ENCODE measurements at regions not wholly inside any gene's neighbourhood (a gene's known extent, or its start where the extent isn't known, plus 50 kb on each side); places are given as distances from the start of the nearest gene placed in this dataset.

- intact Hi-C loops (cut with micrococcal nuclease; ENCODE audit: unreplicated experiment) = no loop called here
- Histone ChIP-seq H3K4me3 (ENCODE audit: low read depth, low read length) (no peak overlapping the region), H3K36me3 (ENCODE audit: control insufficient read depth, insufficient read depth, low read length) (no peaks in the 10 kb centered on the region), H3K27me3 (replicated peaks; ENCODE audit: control insufficient read depth, insufficient read depth, low read length) (no peaks in the 10 kb centered on the region), H3K4me1 (peaks cover 30% of the 10 kb centered on the region), H3K9me3 (peaks cover 22% of the 10 kb centered on the region)
- H3K9me3 Mint-ChIP-seq (ENCODE audit: unreplicated experiment) = no peaks in the 10 kb centered on the region
- CTCF ChIA-PET = no interaction called here
- no peaks in the 10 kb centered on the region for H3K36me3 Mint-ChIP-seq (ENCODE audit: insufficient read depth, unreplicated experiment)
- no peak for DNase-seq
- POLR2A ChIA-PET = no interaction called here
- no TSS peak for BruUV-seq (replicated peaks)
- peaks cover 21% of the 10 kb centered on the region for H3K4me1 Mint-ChIP-seq (ENCODE audit: low read depth, unreplicated experiment)
- H3K27me3 Mint-ChIP-seq (ENCODE audit: insufficient read depth, unreplicated experiment) = no peaks in the 10 kb centered on the region
- no peak overlapping the region for H3K4me3 Mint-ChIP-seq (ENCODE audit: unreplicated experiment)
- no peak for TF ChIP-seq CTCF (IDR thresholded peaks at IDR 0.05; ENCODE audit: insufficient read depth in 1 of 2, low read depth in 1 of 2, low read length in 1 of 2, severe bottlenecking in 1 of 2, unreplicated experiment in 1 of 2)
- no peak overlapping the region for H3K27ac Mint-ChIP-seq (ENCODE audit: unreplicated experiment)
These were observed 105.5 kb upstream of the ARHGAP5 start for GRCh38 chr14:31971612-31972011.

- H3K27ac Mint-ChIP-seq (ENCODE audit: unreplicated experiment) = no peak overlapping the region
- CTCF ChIA-PET = no interaction called here
These were observed 100.0 kb upstream of the ARHGAP5 start for GRCh38 chr14:31977001-31977556.

GRCh38 chr14:31978423-31978822 lies 98.7 kb upstream of the ARHGAP5 start:
- DNase-seq = no peak
- TF ChIP-seq CTCF (IDR thresholded peaks at IDR 0.05; ENCODE audit: insufficient read depth in 1 of 2, low read depth in 1 of 2, low read length in 1 of 2, severe bottlenecking in 1 of 2, unreplicated experiment in 1 of 2) = no peak
- H3K9me3 Mint-ChIP-seq (ENCODE audit: unreplicated experiment) = peaks cover 30% of the 10 kb centered on the region
- Histone ChIP-seq H3K27me3 (replicated peaks; ENCODE audit: control insufficient read depth, insufficient read depth, low read length) (no peaks in the 10 kb centered on the region), H3K4me1 (no peaks in the 10 kb centered on the region), H3K4me3 (ENCODE audit: low read depth, low read length) (no peak overlapping the region), H3K36me3 (ENCODE audit: control insufficient read depth, insufficient read depth, low read length) (no peaks in the 10 kb centered on the region), H3K9me3 (peaks cover 9% of the 10 kb centered on the region)
- H3K36me3 Mint-ChIP-seq (ENCODE audit: insufficient read depth, unreplicated experiment) = no peaks in the 10 kb centered on the region
- BruUV-seq (replicated peaks) = no TSS peak
- H3K27me3 Mint-ChIP-seq (ENCODE audit: insufficient read depth, unreplicated experiment) = no peaks in the 10 kb centered on the region
- H3K27ac Mint-ChIP-seq (ENCODE audit: unreplicated experiment) = no peak overlapping the region
- H3K4me1 Mint-ChIP-seq (ENCODE audit: low read depth, unreplicated experiment) = no peaks in the 10 kb centered on the region
- no peak overlapping the region for H3K4me3 Mint-ChIP-seq (ENCODE audit: unreplicated experiment)
- intact Hi-C loops (cut with micrococcal nuclease; ENCODE audit: unreplicated experiment) = no loop called here
- ChIA-PET CTCF (no interaction called here), POLR2A (no interaction called here)

More at GRCh38 chr14:31977001-31977556, 100.0 kb upstream of the ARHGAP5 start:
- H3K4me3 ChIP-seq (ENCODE audit: low read depth, low read length) = no peak overlapping the region
- H3K36me3 ChIP-seq (ENCODE audit: control insufficient read depth, insufficient read depth, low read length) = no peaks in the 10 kb centered on the region
- Mint-ChIP-seq H3K27me3 (ENCODE audit: insufficient read depth, unreplicated experiment) (no peaks in the 10 kb centered on the region), H3K36me3 (ENCODE audit: insufficient read depth, unreplicated experiment) (no peaks in the 10 kb centered on the region), H3K9me3 (ENCODE audit: unreplicated experiment) (peaks cover 16% of the 10 kb centered on the region), H3K4me3 (ENCODE audit: unreplicated experiment) (no peak overlapping the region), H3K4me1 (ENCODE audit: low read depth, unreplicated experiment) (no peaks in the 10 kb centered on the region)
- BruUV-seq (replicated peaks) = no TSS peak
- H3K9me3 ChIP-seq = peaks cover 9% of the 10 kb centered on the region
- intact Hi-C loops (cut with micrococcal nuclease; ENCODE audit: unreplicated experiment) = no loop called here
- H3K27me3 ChIP-seq (replicated peaks; ENCODE audit: control insufficient read depth, insufficient read depth, low read length) = no peaks in the 10 kb centered on the region
- POLR2A ChIA-PET = no interaction called here
- TF ChIP-seq CTCF (IDR thresholded peaks at IDR 0.05; ENCODE audit: insufficient read depth in 1 of 2, low read depth in 1 of 2, low read length in 1 of 2, severe bottlenecking in 1 of 2, unreplicated experiment in 1 of 2) = no peak
- DNase-seq = no peak
- H3K4me1 ChIP-seq = no peaks in the 10 kb centered on the region

All from Caco-2 (cell line).